ENCODE measurements at regions not wholly inside any gene's neighbourhood (a gene's known extent, or its start where the extent isn't known, plus 50 kb on each side); places are given as distances from the start of the nearest gene placed in this dataset.

GRCh38 chr13:105762096-105762495 lies 773.4 kb downstream of the EFNB2 start:
- Histone ChIP-seq H2AFZ (ENCODE audit: low read depth, low read length, poor library complexity, severe bottlenecking) (no peak overlapping the region), H3K27ac (ENCODE audit: low read depth, low read length) (no peak overlapping the region), H3K9ac (ENCODE audit: low read length) (no peak overlapping the region), H3K4me1 (ENCODE audit: control insufficient read depth in 1 of 2, insufficient read depth in 2 of 2, low read length in 2 of 2) (no peaks in the 10 kb centered on the region), H4K20me1 (ENCODE audit: insufficient read depth) (no peaks in the 10 kb centered on the region), H3K9me3 (ENCODE audit: control insufficient read depth in 1 of 2, insufficient read depth in 1 of 2, low read depth in 1 of 2, low read length in 2 of 2) (no peaks in the 10 kb centered on the region), H3K4me2 (ENCODE audit: low read length) (no peak overlapping the region), H3K9me2 (ENCODE audit: insufficient read depth) (no peaks in the 10 kb centered on the region), H3K36me3 (ENCODE audit: control insufficient read depth in 1 of 2, insufficient read depth in 2 of 2, low read length in 2 of 2) (no peaks in the 10 kb centered on the region), H3K79me2 (ENCODE audit: insufficient read depth, low read length) (no peaks in the 10 kb centered on the region), H3K27me3 (ENCODE audit: insufficient read depth, low read length) (no peaks in the 10 kb centered on the region), H3K4me3 (replicated peaks in 1 of 2; ENCODE audit: low read depth in 1 of 2, low read length in 2 of 2) (no peak overlapping the region)
- intact Hi-C loops (cut with micrococcal nuclease): no loop called here
- POLR2A ChIA-PET: no interaction called here
- DNase-seq (ENCODE audit: low read depth, low spot score): no peak
- no peak for ATAC-seq
- no TSS peak for BruUV-seq (replicated peaks)
- RAD21 ChIA-PET (ENCODE audit: low non-redundant PET in 1 of 2, low total read pairs in 2 of 2, uncharacterized antibody in 2 of 2, unreplicated experiment in 2 of 2): no interaction called here
- TF ChIP-seq MAX (IDR thresholded peaks at IDR 0.05): no peak
- TF ChIP-seq YY1 (IDR thresholded peaks at IDR 0.05; ENCODE audit: extremely low read depth, insufficient replicate concordance, low read depth, low read length): no peak
- TF ChIP-seq SP1 (IDR thresholded peaks at IDR 0.05; ENCODE audit: low read depth): no peak
- TF ChIP-seq EZH2phosphoT487 (IDR thresholded peaks at IDR 0.05; ENCODE audit: borderline replicate concordance): no peak
- CTCF ChIA-PET: no interaction called here

GRCh38 chr13:105758918-105759860 lies 776.3 kb downstream of the EFNB2 start:
- intact Hi-C loops (cut with micrococcal nuclease): no loop called here
- no peak overlapping the region for H3K27ac ChIP-seq (ENCODE audit: low read depth, low read length)
- CTCF ChIA-PET: no interaction called here
- DNase-seq (ENCODE audit: low read depth, low spot score): no peak
- H3K4me1 ChIP-seq (ENCODE audit: control insufficient read depth in 1 of 2, insufficient read depth in 2 of 2, low read length in 2 of 2): no peaks in the 10 kb centered on the region
- RAD21 ChIA-PET (ENCODE audit: low non-redundant PET in 1 of 2, low total read pairs in 2 of 2, uncharacterized antibody in 2 of 2, unreplicated experiment in 2 of 2): no interaction called here
- H3K4me3 ChIP-seq (replicated peaks in 1 of 2; ENCODE audit: low read depth in 1 of 2, low read length in 2 of 2): no peak overlapping the region
- POLR2A ChIA-PET: no interaction called here
- no peaks in the 10 kb centered on the region for H3K27me3 ChIP-seq (ENCODE audit: insufficient read depth, low read length)
- no peak for TF ChIP-seq ATF3 (IDR thresholded peaks at IDR 0.05)
- TF ChIP-seq TCF7L2 (IDR thresholded peaks at IDR 0.05; ENCODE audit: borderline replicate concordance, extremely low read depth, insufficient read depth, insufficient read length): no peak
- TF ChIP-seq EZH2 (IDR thresholded peaks at IDR 0.05): no peak
- TF ChIP-seq POLR2A (IDR thresholded peaks at IDR 0.05; ENCODE audit: borderline replicate concordance, extremely low read depth, insufficient read depth, insufficient read length): no peak
- TF ChIP-seq POLR2AphosphoS5 (IDR thresholded peaks at IDR 0.05; ENCODE audit: low read depth, low read length): no peak
- TF ChIP-seq JUND (IDR thresholded peaks at IDR 0.05): no peak
- no TSS peak for BruUV-seq (replicated peaks)
- H3K9me3 ChIP-seq (ENCODE audit: control insufficient read depth in 1 of 2, insufficient read depth in 1 of 2, low read depth in 1 of 2, low read length in 2 of 2): no peaks in the 10 kb centered on the region
- H3K9ac ChIP-seq (ENCODE audit: low read length): no peak overlapping the region
- H3K36me3 ChIP-seq (ENCODE audit: control insufficient read depth in 1 of 2, insufficient read depth in 2 of 2, low read length in 2 of 2): no peaks in the 10 kb centered on the region
- no peak overlapping the region for H3K4me2 ChIP-seq (ENCODE audit: low read length)
- no peak for ATAC-seq
- no peaks in the 10 kb centered on the region for H3K9me2 ChIP-seq (ENCODE audit: insufficient read depth)
- no peak overlapping the region for H2AFZ ChIP-seq (ENCODE audit: low read depth, low read length, poor library complexity, severe bottlenecking)
- no peaks in the 10 kb centered on the region for H4K20me1 ChIP-seq (ENCODE audit: insufficient read depth)
- H3K79me2 ChIP-seq (ENCODE audit: insufficient read depth, low read length): no peaks in the 10 kb centered on the region

Data from HCT116 (cell line).